MM.1S (cell line): ENCODE measurements at regions not wholly inside any gene's neighbourhood (a gene's known extent, or its start where the extent isn't known, plus 50 kb on each side); places are given as distances from the start of the nearest gene placed in this dataset.

Experiments
- DNase-seq: peaks from one replicate; pipeline ENCODE4 v3.0.0-alpha.2; 2015
- H2AFZ ChIP-seq: fragments of 300-600 bp; sonication (generic); 2 replicates; pipeline ENCODE4 v1.6.0; 2016; ENCODE audit warnings: antibody characterized with exemption, low read length
- H3F3A ChIP-seq: fragments of 300-600 bp; sonication (generic); 2 replicates; pipeline ENCODE4 v1.6.1; 2016; ENCODE audit warnings: mild to moderate bottlenecking, antibody characterized with exemption, low read length, moderate library complexity, mixed read lengths; ENCODE audit not compliant: insufficient read depth
- H3K27ac ChIP-seq: fragments of 300-600 bp; sonication (generic); 2 replicates; pipeline ENCODE4 v1.5.1; 2016; ENCODE audit warnings: mild to moderate bottlenecking, low read length
- H3K27me3 ChIP-seq: fragments of 300-600 bp; sonication (generic); replicated peaks from 2 replicates; pipeline ENCODE4 v1.6.0; 2016; ENCODE audit warnings: low read length; ENCODE audit not compliant: insufficient read depth
- H3K36me3 ChIP-seq: fragments of 300-600 bp; sonication (generic); replicated peaks from 2 replicates; pipeline ENCODE4 v1.6.1; 2016; ENCODE audit warnings: mild to moderate bottlenecking, low read length, mixed read lengths; ENCODE audit not compliant: insufficient read depth
- H3K4me1 ChIP-seq: fragments of 300-600 bp; sonication (generic); 2 replicates; pipeline ENCODE4 v1.6.1; 2016; ENCODE audit warnings: low read length, mixed read lengths
- H3K4me2 ChIP-seq: fragments of 300-600 bp; sonication (generic); 2 replicates; pipeline ENCODE4 v1.6.0; 2016; ENCODE audit warnings: low read depth, low read length
- H3K4me3 ChIP-seq: fragments of 300-600 bp; sonication (generic); 2 replicates; pipeline ENCODE4 v1.5.1; 2016; ENCODE audit warnings: low read length, mixed read lengths
- H3K79me2 ChIP-seq: fragments of 300-600 bp; sonication (generic); 2 replicates; pipeline ENCODE4 v1.6.1; 2016; ENCODE audit warnings: mixed run types, low read length, mixed read lengths
- H3K9ac ChIP-seq: fragments of 300-600 bp; sonication (generic); 2 replicates; pipeline ENCODE4 v1.6.1; 2016; ENCODE audit warnings: low read length, mixed read lengths
- H3K9me2 ChIP-seq: fragments of 300-600 bp; sonication (generic); replicated peaks from 2 replicates; pipeline ENCODE4 v1.6.1; 2016; ENCODE audit warnings: mild to moderate bottlenecking, low read length, mixed read lengths; ENCODE audit not compliant: insufficient read depth
- H3K9me3 ChIP-seq: fragments of 300-600 bp; sonication (generic); replicated peaks from 2 replicates; pipeline ENCODE4 v1.6.1; 2016; ENCODE audit warnings: mild to moderate bottlenecking, low read length, mixed read lengths; ENCODE audit not compliant: insufficient read depth
- H4K20me1 ChIP-seq: fragments of 300-600 bp; sonication (generic); 2 replicates; pipeline ENCODE4 v1.6.1; 2016; ENCODE audit warnings: mild to moderate bottlenecking, low read length, moderate library complexity, mixed read lengths; ENCODE audit not compliant: insufficient read depth
- EZH2 ChIP-seq: fragments of 300-600 bp; sonication (generic); optimal IDR thresholded peaks from 2 replicates; pipeline ENCODE3; 2017; ENCODE audit warnings: low read depth, mild to moderate bottlenecking, antibody characterized with exemption, low read length, mixed read lengths
- EZH2phosphoT487 ChIP-seq: fragments of 300-600 bp; sonication (generic); IDR thresholded peaks from 2 replicates; pipeline ENCODE4 v1.6.1; 2018; ENCODE audit warnings: antibody characterized with exemption, low read length
- TF ChIP-seq, protein P1 (sequence below): fragments of 300-600 bp; sonication (generic); IDR thresholded peaks from 2 replicates; pipeline ENCODE4 v1.5.1; 2016; ENCODE audit warnings: antibody characterized with exemption, low read length, mixed read lengths

DNA sequence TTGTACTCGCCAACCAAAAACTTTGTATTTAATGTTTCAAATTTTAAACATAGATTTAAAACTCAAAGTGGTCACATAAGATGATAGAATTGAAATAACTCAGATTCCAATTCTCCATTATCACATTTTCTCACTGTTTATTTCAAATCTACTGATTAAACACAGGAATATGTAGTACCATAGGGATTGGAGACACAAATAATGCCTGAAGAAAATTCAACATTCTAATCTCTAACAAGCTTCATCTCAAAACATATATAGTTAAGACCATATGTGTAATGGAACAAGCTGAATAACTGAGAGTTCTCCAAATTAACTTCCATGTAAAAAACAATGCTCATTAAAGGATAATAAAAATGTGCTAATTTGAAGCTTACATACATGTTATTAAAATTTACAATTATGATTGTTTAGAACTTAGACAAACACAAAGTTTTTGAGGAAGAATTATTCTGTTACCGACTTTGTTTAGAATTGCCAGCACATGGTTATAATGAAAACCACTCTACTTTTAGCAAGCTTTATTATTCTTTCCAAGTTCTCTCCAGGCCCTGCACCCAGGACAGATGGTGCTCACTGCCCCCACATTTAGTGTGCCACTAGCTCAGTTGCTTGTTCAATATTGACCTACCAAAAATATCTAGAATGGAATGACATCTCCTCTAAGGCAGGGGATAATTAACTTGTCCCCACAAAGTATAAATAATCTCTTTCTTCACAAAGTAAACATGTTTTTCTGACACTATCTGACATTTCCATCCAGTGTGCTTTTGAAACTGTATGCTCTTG, 467.2 kb downstream of the TTLL7 start:
- Histone ChIP-seq H3K4me3 (no peak overlapping the region), H2AFZ (no peak overlapping the region), H3K27me3 (no peaks in the 10 kb centered on the region), H3K4me2 (no peak overlapping the region), H3K9me3 (no peaks in the 10 kb centered on the region), H3K9me2 (no peaks in the 10 kb centered on the region), H3K79me2 (no peaks in the 10 kb centered on the region), H3K4me1 (no peaks in the 10 kb centered on the region), H3K27ac (no peak overlapping the region), H3F3A (no peaks in the 10 kb centered on the region), H3K36me3 (no peaks in the 10 kb centered on the region), H3K9ac (no peak overlapping the region), H4K20me1 (no peaks in the 10 kb centered on the region)
- no peak for DNase-seq
- TF ChIP-seq EZH2phosphoT487 (no peak), EZH2 (no peak)
- TF ChIP-seq, protein P1, sequence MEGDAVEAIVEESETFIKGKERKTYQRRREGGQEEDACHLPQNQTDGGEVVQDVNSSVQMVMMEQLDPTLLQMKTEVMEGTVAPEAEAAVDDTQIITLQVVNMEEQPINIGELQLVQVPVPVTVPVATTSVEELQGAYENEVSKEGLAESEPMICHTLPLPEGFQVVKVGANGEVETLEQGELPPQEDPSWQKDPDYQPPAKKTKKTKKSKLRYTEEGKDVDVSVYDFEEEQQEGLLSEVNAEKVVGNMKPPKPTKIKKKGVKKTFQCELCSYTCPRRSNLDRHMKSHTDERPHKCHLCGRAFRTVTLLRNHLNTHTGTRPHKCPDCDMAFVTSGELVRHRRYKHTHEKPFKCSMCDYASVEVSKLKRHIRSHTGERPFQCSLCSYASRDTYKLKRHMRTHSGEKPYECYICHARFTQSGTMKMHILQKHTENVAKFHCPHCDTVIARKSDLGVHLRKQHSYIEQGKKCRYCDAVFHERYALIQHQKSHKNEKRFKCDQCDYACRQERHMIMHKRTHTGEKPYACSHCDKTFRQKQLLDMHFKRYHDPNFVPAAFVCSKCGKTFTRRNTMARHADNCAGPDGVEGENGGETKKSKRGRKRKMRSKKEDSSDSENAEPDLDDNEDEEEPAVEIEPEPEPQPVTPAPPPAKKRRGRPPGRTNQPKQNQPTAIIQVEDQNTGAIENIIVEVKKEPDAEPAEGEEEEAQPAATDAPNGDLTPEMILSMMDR = no peak

DNA sequence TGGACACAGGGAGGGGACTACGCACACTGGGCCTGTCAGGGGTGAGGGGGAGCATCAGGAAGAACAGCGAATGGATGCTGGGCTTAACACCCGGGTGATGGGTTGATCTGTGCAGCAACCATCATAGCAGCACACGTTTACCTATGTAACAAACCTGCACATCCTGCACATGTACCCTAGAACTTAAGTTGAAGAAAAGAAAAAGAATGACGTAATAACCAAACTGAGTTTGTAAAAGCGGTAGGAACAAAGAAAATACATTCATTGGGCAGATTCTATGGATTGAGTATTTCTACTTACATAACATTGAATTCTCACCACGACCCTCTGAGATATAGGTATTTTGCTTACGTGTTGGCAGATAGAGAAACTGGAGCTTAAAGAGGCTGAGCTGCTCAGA, 468.4 kb downstream of the TTLL7 start:
- Histone ChIP-seq H3F3A (no peaks in the 10 kb centered on the region), H3K9ac (no peak overlapping the region), H2AFZ (no peak overlapping the region), H3K27me3 (no peaks in the 10 kb centered on the region), H3K27ac (no peak overlapping the region), H3K4me2 (no peak overlapping the region), H4K20me1 (no peaks in the 10 kb centered on the region), H3K9me2 (no peaks in the 10 kb centered on the region), H3K9me3 (no peaks in the 10 kb centered on the region), H3K4me3 (no peak overlapping the region), H3K36me3 (no peaks in the 10 kb centered on the region), H3K4me1 (no peaks in the 10 kb centered on the region), H3K79me2 (no peaks in the 10 kb centered on the region)
- DNase-seq = no peak
- TF ChIP-seq, protein P1 = no peak
- TF ChIP-seq EZH2 (no peak), EZH2phosphoT487 (no peak)

DNA sequence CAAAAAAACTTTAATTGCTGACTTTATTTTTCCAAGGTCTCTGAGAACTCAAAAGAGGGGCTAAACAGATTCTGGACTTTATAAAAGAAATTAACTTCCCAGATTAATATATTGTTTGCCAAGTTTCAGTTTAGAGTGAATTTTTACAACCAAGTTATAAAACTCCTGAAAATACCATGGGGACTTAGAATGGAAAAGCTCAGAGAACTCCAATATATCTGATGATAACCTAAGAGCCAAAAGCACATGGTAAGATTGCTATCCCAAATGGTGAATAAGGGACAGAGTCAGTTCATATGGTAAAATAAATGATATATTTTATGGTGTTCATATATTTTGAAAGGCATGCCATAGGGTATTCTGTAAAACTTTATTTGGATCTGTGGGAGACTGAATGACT, 470.9 kb downstream of the TTLL7 start:
- Histone ChIP-seq H3F3A (no peaks in the 10 kb centered on the region), H3K36me3 (no peaks in the 10 kb centered on the region), H3K4me1 (no peaks in the 10 kb centered on the region), H3K9me3 (no peaks in the 10 kb centered on the region), H3K79me2 (no peaks in the 10 kb centered on the region), H3K4me2 (no peak overlapping the region), H3K4me3 (no peak overlapping the region), H3K9me2 (no peaks in the 10 kb centered on the region), H3K9ac (no peak overlapping the region), H2AFZ (no peak overlapping the region), H3K27me3 (no peaks in the 10 kb centered on the region), H4K20me1 (no peaks in the 10 kb centered on the region), H3K27ac (no peak overlapping the region)
- DNase-seq = no peak
- TF ChIP-seq, protein P1 = no peak
- TF ChIP-seq EZH2phosphoT487 = no peak
- no peak for TF ChIP-seq EZH2
